ENCODE measurements at regions not wholly inside any gene's neighbourhood (a gene's known extent, or its start where the extent isn't known, plus 50 kb on each side); places are given as distances from the start of the nearest gene placed in this dataset.
A peak's percentile ranks its signal among the peaks of the same experiment; 100 is the strongest.

GRCh38 chr2:83584672-83585071, 874.4 kb downstream of the SUCLG1 start:
- H3K4me3 ChIP-seq (ENCODE audit: low read length in 3 of 3), result no peak overlapping the region
- H3K27me3 ChIP-seq (ENCODE audit: control insufficient read depth, insufficient read depth, low read length), result no peaks in the 10 kb centered on the region
- no peak for DNase-seq
- no peak for TF ChIP-seq CTCF (IDR thresholded peaks at IDR 0.05; ENCODE audit: borderline replicate concordance, extremely low read depth, insufficient read depth)
- H3K36me3 ChIP-seq (ENCODE audit: control insufficient read depth in 2 of 3, insufficient read depth in 3 of 3, low read length in 3 of 3), result no peaks in the 10 kb centered on the region
- no peaks in the 10 kb centered on the region for H3K9me3 ChIP-seq (ENCODE audit: control insufficient read depth in 2 of 3, insufficient read depth in 1 of 3, low read length in 3 of 3)
- H3K4me1 ChIP-seq (ENCODE audit: control insufficient read depth in 2 of 3, insufficient read depth in 2 of 3, low read depth in 1 of 3, low read length in 3 of 3), result no peaks in the 10 kb centered on the region
- intact Hi-C loops (cut with DNase I), result no loop called here
- no peak overlapping the region for H3K27ac ChIP-seq (ENCODE audit: low read depth in 2 of 2, low read length in 2 of 2)
- no peak overlapping the region for H3K9ac ChIP-seq (ENCODE audit: low read length in 3 of 3)
- no peak for FAIRE-seq

- no peak overlapping the region for H3K4me3 ChIP-seq (ENCODE audit: low read length in 3 of 3)
- TF ChIP-seq CTCF (IDR thresholded peaks at IDR 0.05; ENCODE audit: borderline replicate concordance, extremely low read depth, insufficient read depth), result no peak
- H3K9me3 ChIP-seq (ENCODE audit: control insufficient read depth in 2 of 3, insufficient read depth in 1 of 3, low read length in 3 of 3), result no peaks in the 10 kb centered on the region
- no peaks in the 10 kb centered on the region for H3K36me3 ChIP-seq (ENCODE audit: control insufficient read depth in 2 of 3, insufficient read depth in 3 of 3, low read length in 3 of 3)
- H3K27me3 ChIP-seq (ENCODE audit: control insufficient read depth, insufficient read depth, low read length), result no peaks in the 10 kb centered on the region
- H3K27ac ChIP-seq (ENCODE audit: low read depth in 2 of 2, low read length in 2 of 2), result no peak overlapping the region
- no peak overlapping the region for H3K9ac ChIP-seq (ENCODE audit: low read length in 3 of 3)
- H3K4me1 ChIP-seq (ENCODE audit: control insufficient read depth in 2 of 3, insufficient read depth in 2 of 3, low read depth in 1 of 3, low read length in 3 of 3), result no peaks in the 10 kb centered on the region
- FAIRE-seq (no peak), DNase-seq (no peak)
- intact Hi-C loops (cut with DNase I), result no loop called here
These were observed 876.5 kb downstream of the SUCLG1 start for GRCh38 chr2:83582589-83582988.

GRCh38 chr2:83579507-83579906, 879.6 kb downstream of the SUCLG1 start:
- Histone ChIP-seq H3K9ac (ENCODE audit: low read length in 3 of 3) (no peak overlapping the region), H3K27me3 (ENCODE audit: control insufficient read depth, insufficient read depth, low read length) (no peaks in the 10 kb centered on the region), H3K9me3 (ENCODE audit: control insufficient read depth in 2 of 3, insufficient read depth in 1 of 3, low read length in 3 of 3) (no peaks in the 10 kb centered on the region), H3K27ac (ENCODE audit: low read depth in 2 of 2, low read length in 2 of 2) (no peak overlapping the region), H3K36me3 (ENCODE audit: control insufficient read depth in 2 of 3, insufficient read depth in 3 of 3, low read length in 3 of 3) (no peaks in the 10 kb centered on the region), H3K4me3 (ENCODE audit: low read length in 3 of 3) (no peak overlapping the region), H3K4me1 (ENCODE audit: control insufficient read depth in 2 of 3, insufficient read depth in 2 of 3, low read depth in 1 of 3, low read length in 3 of 3) (no peaks in the 10 kb centered on the region)
- TF ChIP-seq CTCF (IDR thresholded peaks at IDR 0.05; ENCODE audit: borderline replicate concordance, extremely low read depth, insufficient read depth), result no peak
- peak in 2 of 5 donors; percentile 45 to 52 for DNase-seq
- intact Hi-C loops (cut with DNase I), result no loop called here
- no peak for FAIRE-seq

GRCh38 chr2:83578405-83578804, 880.7 kb downstream of the SUCLG1 start:
- FAIRE-seq (no peak), DNase-seq (no peak)
- no peak for TF ChIP-seq CTCF (IDR thresholded peaks at IDR 0.05; ENCODE audit: borderline replicate concordance, extremely low read depth, insufficient read depth)
- Histone ChIP-seq H3K36me3 (ENCODE audit: control insufficient read depth in 2 of 3, insufficient read depth in 3 of 3, low read length in 3 of 3) (no peaks in the 10 kb centered on the region), H3K4me3 (ENCODE audit: low read length in 3 of 3) (no peak overlapping the region), H3K4me1 (ENCODE audit: control insufficient read depth in 2 of 3, insufficient read depth in 2 of 3, low read depth in 1 of 3, low read length in 3 of 3) (no peaks in the 10 kb centered on the region), H3K9ac (ENCODE audit: low read length in 3 of 3) (no peak overlapping the region), H3K27me3 (ENCODE audit: control insufficient read depth, insufficient read depth, low read length) (no peaks in the 10 kb centered on the region), H3K9me3 (ENCODE audit: control insufficient read depth in 2 of 3, insufficient read depth in 1 of 3, low read length in 3 of 3) (no peaks in the 10 kb centered on the region), H3K27ac (ENCODE audit: low read depth in 2 of 2, low read length in 2 of 2) (no peak overlapping the region)
- intact Hi-C loops (cut with DNase I), result no loop called here
